ENCODE measurements at regions not wholly inside any gene's neighbourhood (a gene's known extent, or its start where the extent isn't known, plus 50 kb on each side); places are given as distances from the start of the nearest gene placed in this dataset.

GRCh38 chr1:78420181-78420580, 70.6 kb upstream of the PTGFR start:
- TF ChIP-seq, protein P1, sequence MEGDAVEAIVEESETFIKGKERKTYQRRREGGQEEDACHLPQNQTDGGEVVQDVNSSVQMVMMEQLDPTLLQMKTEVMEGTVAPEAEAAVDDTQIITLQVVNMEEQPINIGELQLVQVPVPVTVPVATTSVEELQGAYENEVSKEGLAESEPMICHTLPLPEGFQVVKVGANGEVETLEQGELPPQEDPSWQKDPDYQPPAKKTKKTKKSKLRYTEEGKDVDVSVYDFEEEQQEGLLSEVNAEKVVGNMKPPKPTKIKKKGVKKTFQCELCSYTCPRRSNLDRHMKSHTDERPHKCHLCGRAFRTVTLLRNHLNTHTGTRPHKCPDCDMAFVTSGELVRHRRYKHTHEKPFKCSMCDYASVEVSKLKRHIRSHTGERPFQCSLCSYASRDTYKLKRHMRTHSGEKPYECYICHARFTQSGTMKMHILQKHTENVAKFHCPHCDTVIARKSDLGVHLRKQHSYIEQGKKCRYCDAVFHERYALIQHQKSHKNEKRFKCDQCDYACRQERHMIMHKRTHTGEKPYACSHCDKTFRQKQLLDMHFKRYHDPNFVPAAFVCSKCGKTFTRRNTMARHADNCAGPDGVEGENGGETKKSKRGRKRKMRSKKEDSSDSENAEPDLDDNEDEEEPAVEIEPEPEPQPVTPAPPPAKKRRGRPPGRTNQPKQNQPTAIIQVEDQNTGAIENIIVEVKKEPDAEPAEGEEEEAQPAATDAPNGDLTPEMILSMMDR (IDR thresholded peaks at IDR 0.05; ENCODE audit: low read depth, low read length), result no peak
- TF ChIP-seq EZH2phosphoT487 (IDR thresholded peaks at IDR 0.05; ENCODE audit: low read depth), result no peak

Data from OCI-LY3 (cell line).